GM10266 (cell line): ENCODE measurements at regions not wholly inside any gene's neighbourhood (a gene's known extent, or its start where the extent isn't known, plus 50 kb on each side); places are given as distances from the start of the nearest gene placed in this dataset.

Experiments used
- DNase-seq: peaks from one replicate; pipeline ENCODE4 v3.0.0; 2012; ENCODE audit errors: extremely low spot score
- TF ChIP-seq, protein P1 (sequence below): IDR thresholded peaks from 2 replicates; pipeline ENCODE4 v1.5.1; 2012; ENCODE audit warnings: mild to moderate bottlenecking, low read depth; ENCODE audit not compliant: control insufficient read depth, insufficient read depth; ENCODE audit errors: missing control alignments

DNA sequence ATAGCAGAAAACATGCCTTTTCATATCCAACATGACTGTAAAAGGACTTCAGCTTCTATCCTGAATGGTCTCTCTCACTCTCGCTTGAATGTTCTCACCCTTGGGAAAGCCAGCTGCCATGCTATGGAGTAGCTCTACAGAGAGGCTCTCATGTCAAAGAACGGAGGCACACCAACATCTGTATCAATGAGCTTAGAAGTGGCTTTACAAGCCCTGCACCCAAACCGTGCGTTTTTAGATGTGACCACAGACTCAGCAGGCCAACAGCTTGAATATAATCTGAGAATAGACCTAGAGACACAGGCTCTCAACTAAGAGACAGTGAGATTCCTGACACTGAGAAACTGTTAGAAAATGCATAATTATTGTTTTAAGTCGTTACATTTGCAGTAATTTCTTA, 1231.6 kb upstream of the CDH9 start:
- DNase-seq: no peak
- TF ChIP-seq, protein P1, sequence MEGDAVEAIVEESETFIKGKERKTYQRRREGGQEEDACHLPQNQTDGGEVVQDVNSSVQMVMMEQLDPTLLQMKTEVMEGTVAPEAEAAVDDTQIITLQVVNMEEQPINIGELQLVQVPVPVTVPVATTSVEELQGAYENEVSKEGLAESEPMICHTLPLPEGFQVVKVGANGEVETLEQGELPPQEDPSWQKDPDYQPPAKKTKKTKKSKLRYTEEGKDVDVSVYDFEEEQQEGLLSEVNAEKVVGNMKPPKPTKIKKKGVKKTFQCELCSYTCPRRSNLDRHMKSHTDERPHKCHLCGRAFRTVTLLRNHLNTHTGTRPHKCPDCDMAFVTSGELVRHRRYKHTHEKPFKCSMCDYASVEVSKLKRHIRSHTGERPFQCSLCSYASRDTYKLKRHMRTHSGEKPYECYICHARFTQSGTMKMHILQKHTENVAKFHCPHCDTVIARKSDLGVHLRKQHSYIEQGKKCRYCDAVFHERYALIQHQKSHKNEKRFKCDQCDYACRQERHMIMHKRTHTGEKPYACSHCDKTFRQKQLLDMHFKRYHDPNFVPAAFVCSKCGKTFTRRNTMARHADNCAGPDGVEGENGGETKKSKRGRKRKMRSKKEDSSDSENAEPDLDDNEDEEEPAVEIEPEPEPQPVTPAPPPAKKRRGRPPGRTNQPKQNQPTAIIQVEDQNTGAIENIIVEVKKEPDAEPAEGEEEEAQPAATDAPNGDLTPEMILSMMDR: no peak

DNA sequence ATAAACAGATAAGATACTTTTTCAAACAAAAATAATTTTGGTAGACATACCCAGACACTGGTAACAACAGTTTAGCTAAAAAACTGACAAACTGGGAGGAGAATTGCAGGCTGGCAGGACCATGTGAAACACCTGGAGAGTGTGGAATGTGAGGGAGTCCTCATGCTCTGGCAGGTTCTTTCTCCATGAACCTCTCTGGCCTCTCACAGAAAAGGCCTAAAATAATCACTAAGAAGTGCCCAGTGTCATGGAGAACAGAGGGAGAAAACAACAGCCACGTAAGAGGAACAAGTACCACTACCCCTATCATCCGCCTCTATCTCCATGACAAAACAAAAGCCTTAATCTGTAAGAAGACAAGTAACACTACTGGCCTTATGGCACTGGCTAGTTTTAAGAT, 1227.5 kb upstream of the CDH9 start:
- no peak for DNase-seq
- TF ChIP-seq, protein P1: no peak

DNA sequence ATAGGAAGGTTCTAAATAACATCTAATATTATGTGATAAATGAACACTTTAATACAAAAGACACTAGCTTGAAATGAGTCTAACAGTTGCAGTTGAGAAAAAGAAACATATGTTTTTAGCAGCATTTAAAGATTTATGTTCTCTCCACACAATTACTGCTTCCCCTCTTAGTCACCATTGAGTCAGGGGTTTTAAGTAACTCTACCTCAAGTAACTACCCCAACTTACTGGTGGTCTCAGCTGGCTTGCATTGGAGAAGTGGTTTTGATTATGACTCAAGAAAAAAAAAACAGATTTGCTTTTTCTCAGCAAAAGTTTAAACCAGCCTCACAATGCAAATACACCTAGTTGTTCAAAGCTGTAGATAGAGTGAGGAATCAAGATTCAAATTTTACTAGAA, 1216.5 kb upstream of the CDH9 start:
- DNase-seq: no peak
- TF ChIP-seq, protein P1: no peak

DNA sequence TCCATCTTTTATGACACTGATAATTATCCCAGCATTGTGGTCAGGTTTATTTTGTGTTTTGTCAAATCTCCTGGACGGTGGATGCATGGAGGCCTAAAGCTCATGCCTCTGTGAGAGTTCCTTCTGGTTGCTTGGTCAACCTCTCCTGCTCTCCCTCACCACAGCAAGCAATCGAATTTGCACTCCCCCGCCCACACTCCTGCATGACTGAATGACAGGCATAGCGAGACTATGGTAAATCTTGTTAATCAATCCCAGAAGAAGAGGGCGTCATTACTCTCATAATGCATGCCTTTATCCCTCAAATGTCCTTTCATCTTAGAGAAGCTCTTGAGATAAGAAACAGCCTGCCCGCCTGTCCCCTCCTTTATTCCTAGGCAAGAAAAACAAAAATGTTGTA, 1215.0 kb upstream of the CDH9 start:
- no peak for DNase-seq
- TF ChIP-seq, protein P1: no peak

DNA sequence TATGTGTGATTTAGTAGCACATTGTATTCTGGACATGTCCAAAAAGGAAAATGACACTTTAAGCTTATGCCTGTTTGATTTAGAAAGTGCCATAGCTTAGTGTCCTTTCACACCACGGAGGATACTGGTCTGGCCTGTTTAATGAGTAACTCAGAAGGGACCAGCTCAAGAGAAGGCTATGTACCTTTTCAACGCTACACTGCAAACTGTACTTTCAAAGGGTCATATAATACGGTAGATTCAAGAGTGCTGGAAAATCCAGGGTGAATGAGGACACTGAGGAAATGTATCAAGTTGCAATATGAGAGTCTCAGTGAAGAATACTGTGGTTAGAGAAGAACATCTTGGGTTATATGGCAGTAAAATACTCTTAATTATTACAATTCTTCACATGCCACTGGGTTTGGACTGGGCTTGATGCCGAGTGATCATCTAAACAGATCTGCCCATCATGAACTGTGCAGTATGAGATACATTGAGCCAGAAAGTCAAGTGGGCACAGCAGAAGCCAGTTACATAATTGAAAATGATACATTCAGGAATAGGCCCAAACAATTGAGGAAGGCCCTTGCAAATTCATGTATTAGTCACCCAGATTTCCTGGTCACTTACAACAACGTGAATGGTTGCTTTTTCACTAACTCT, 1211.5 kb upstream of the CDH9 start:
- TF ChIP-seq, protein P1: no peak
- no peak for DNase-seq

DNA sequence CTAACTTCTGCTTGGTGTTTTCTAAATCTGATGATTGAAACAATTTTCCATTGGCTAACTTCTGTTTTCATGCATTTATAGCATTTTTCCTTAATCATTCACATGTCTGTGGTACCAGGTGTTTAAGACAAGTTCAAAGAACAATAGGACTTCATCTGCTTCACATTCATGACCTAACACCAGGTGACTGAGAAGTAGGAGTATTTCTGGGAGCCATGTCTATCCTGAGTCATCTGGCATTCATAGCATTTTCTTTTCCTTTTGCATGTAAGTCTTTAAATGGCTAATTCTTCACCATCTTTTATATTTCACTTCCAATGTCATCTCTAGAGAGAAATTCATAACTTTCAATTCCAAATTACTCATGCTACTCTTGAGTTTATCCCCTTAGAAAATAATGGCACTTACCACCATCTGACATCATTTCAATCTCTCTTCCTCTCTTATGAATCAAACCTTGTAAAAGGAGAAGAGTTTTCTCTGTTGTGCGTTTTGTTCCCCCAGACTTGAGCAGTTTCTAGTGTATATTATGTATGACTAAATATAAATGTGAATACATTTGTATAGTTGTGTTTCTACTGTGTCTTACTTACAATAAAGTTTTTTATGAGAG, 1196.1 kb upstream of the CDH9 start:
- TF ChIP-seq, protein P1: no peak
- DNase-seq: no peak

DNA sequence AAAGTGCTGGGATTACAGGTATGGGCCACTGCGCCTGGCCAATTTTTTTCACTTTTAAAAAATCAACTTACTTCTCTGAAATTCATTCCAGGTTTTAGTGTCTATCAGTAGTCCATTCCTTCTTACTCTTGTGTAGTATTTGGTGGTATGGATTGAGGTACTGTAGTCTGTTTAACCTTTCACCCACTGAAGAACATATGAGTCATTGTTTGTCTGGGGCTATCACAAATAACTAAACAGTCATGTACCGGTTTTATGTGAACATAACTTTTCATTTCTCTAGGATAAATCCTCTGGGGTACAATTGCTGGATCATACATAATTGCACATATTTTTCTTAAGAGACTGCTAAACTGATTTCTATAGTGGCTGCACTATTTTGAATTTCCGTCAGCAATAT, 1188.0 kb upstream of the CDH9 start:
- TF ChIP-seq, protein P1: no peak
- DNase-seq: no peak
